Sigmoid colon (tissue), 4 donors: ENCODE measurements at regions not wholly inside any gene's neighbourhood (a gene's known extent, or its start where the extent isn't known, plus 50 kb on each side); places are given as distances from the start of the nearest gene placed in this dataset.

Experiments used
- CTCF ChIP-seq, 4 experiments: fragments of 450-650 bp in 3 of 4; fragments of 200-600 bp in 1 of 4; IDR thresholded peaks; one replicate each; pipeline ENCODE4 v1.5.1; 2016 to 2019; ENCODE audit warnings: antibody characterized with exemption in 4 of 4, mild to moderate bottlenecking in 3 of 4, moderate library complexity in 2 of 4
- EP300 ChIP-seq, 4 donors: sonication (generic); formaldehyde crosslinking; IDR thresholded peaks; one replicate each; pipeline ENCODE4 v1.6.1; 2017; ENCODE audit warnings: antibody characterized with exemption in 4 of 4
- POLR2A ChIP-seq, 2 donors: fragments of 450-650 bp; IDR thresholded peaks; one replicate each; pipeline ENCODE4 v1.6.1; 2016; ENCODE audit warnings: antibody characterized with exemption in 2 of 2, mild to moderate bottlenecking in 2 of 2, moderate library complexity in 2 of 2

DNA sequence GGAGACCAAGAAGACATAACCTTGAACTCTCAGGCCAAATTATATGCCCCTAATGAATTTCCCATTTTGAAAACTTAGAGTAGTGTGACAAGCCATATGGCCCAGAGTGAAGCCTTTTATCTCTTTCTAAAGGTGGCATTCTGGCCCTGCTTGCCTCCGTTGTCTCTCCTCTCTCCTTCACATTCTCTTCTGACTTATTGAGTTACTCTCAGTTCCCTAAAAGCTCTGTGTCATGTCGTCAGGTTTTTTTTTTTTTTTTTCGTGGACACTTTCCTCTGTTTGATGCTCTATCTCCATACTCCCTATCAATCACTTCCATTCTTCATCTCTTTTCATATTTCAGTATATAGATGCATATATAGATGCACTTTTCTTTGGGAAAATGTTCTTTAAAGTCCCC is 128.1 kb upstream of the RPRM start:
- TF ChIP-seq EP300 (IDR thresholded peaks at IDR 0.05) = no peak
- TF ChIP-seq CTCF (IDR thresholded peaks at IDR 0.05) = no peak
- no peak for TF ChIP-seq POLR2A (IDR thresholded peaks at IDR 0.05)
